Keratinocyte (primary cell): ENCODE measurements at regions not wholly inside any gene's neighbourhood (a gene's known extent, or its start where the extent isn't known, plus 50 kb on each side); places are given as distances from the start of the nearest gene placed in this dataset.
"Not testable (repeated sequence)": the region's sequence is repeated elsewhere in the genome, so short reads cannot be mapped to it uniquely, and the experiment has no call there.

Experiments
- DNase-seq: peaks from one replicate; pipeline ENCODE4 v3.0.0-alpha.2; 2011; ENCODE audit warnings: low read depth, missing footprints, low spot score
- FAIRE-seq: peaks from 2 replicates; lab custom pipeline; 2011; peaks lifted over from hg19 to GRCh38; lab: Jason Lieb, UNC
- H2AFZ ChIP-seq: 2 replicates; pipeline ENCODE4 v1.6.0; 2012; ENCODE audit warnings: low read length, control low read depth, inconsistent platforms; ENCODE audit not compliant: control insufficient read depth
- H3K27ac ChIP-seq: 2 replicates; pipeline ENCODE4 v1.5.1; 2011; ENCODE audit warnings: low read length; ENCODE audit not compliant: control insufficient read depth, insufficient read depth
- H3K27me3 ChIP-seq: 3 replicates; pipeline ENCODE4 v1.6.0; 2011; ENCODE audit warnings: low read length; ENCODE audit not compliant: control insufficient read depth, insufficient read depth; ENCODE audit errors: extremely low read depth
- H3K36me3 ChIP-seq, 2 experiments: 2 replicates in 1 of 2; 3 replicates in 1 of 2; pipeline ENCODE4 v1.5.1; 2011; ENCODE audit warnings: low read length in 2 of 2, mild to moderate bottlenecking in 1 of 2; ENCODE audit not compliant: control insufficient read depth in 2 of 2, insufficient read depth in 2 of 2; ENCODE audit errors: extremely low read depth in 1 of 2
- H3K4me1 ChIP-seq: 3 replicates; pipeline ENCODE4 v1.5.1; 2011; ENCODE audit warnings: low read length; ENCODE audit not compliant: control insufficient read depth, insufficient read depth; ENCODE audit errors: extremely low read depth
- H3K4me2 ChIP-seq: 3 replicates; pipeline ENCODE4 v1.6.0; 2011; ENCODE audit warnings: low read depth, low read length; ENCODE audit not compliant: control insufficient read depth, insufficient read depth; ENCODE audit errors: extremely low read depth
- H3K4me3 ChIP-seq, 3 experiments: fragments of 200-600 bp in 1 of 3; sonication (generic) in 1 of 3; 2 replicates in 2 of 3; 3 replicates in 1 of 3; pipeline ENCODE4 v1.5.1; 2011 to 2016; ENCODE audit warnings: low read length in 3 of 3, mild to moderate bottlenecking in 3 of 3, control low read depth in 2 of 3, inconsistent platforms in 1 of 3, low read depth in 1 of 3, mixed read lengths in 1 of 3, mixed run types in 1 of 3, moderate library complexity in 1 of 3; ENCODE audit not compliant: control insufficient read depth in 2 of 3, insufficient read depth in 2 of 3; ENCODE audit errors: extremely low read depth in 1 of 3
- H3K79me2 ChIP-seq: 2 replicates; pipeline ENCODE4 v1.6.0; 2012; ENCODE audit warnings: low read length; ENCODE audit not compliant: control insufficient read depth, insufficient read depth
- H3K9ac ChIP-seq: 3 replicates; pipeline ENCODE4 v1.6.0; 2011; ENCODE audit warnings: low read length; ENCODE audit not compliant: control insufficient read depth, insufficient read depth; ENCODE audit errors: extremely low read depth
- H3K9me1 ChIP-seq: 3 replicates; pipeline ENCODE4 v1.6.0; 2011; ENCODE audit warnings: low read length; ENCODE audit not compliant: control insufficient read depth, insufficient read depth; ENCODE audit errors: extremely low read depth
- H3K9me3 ChIP-seq: 2 replicates; pipeline ENCODE4 v1.5.1; 2012; ENCODE audit warnings: low read depth, low read length; ENCODE audit not compliant: control insufficient read depth
- H4K20me1 ChIP-seq: 3 replicates; pipeline ENCODE4 v1.6.0; 2011; ENCODE audit warnings: low read length; ENCODE audit not compliant: control insufficient read depth, insufficient read depth; ENCODE audit errors: extremely low read depth
- CTCF ChIP-seq, 3 experiments: IDR thresholded peaks in 1 of 3; conservative IDR thresholded peaks in 1 of 3; optimal IDR thresholded peaks in 1 of 3; 2 replicates in 2 of 3; 3 replicates in 1 of 3; pipeline versions ENCODE3 to v1.5.1; 2011; ENCODE audit warnings: low read length in 3 of 3, mild to moderate bottlenecking in 3 of 3, moderate library complexity in 2 of 3, control low read depth in 1 of 3, inconsistent platforms in 1 of 3; ENCODE audit not compliant: insufficient read depth in 2 of 3; ENCODE audit errors: extremely low read depth in 1 of 3
- EZH2 ChIP-seq: IDR thresholded peaks from one replicate; pipeline ENCODE4 v1.6.1; 2012; ENCODE audit warnings: inconsistent platforms, mild to moderate bottlenecking, low read length, moderate library complexity
- dilution Hi-C: fragments of 300-500 bp; cut with MboI; formaldehyde crosslinking; loops from one replicate; pipeline ENCODE4 v1.7.0; 2020; ENCODE audit warnings: low sequenced_read_pairs; ENCODE audit not compliant: extremely low pct_ligation_motif_present

- no peaks in the 10 kb centered on the region for H3K9me1 ChIP-seq
- H3K9ac ChIP-seq, result no peak overlapping the region
- no peak overlapping the region for H3K27ac ChIP-seq
- no peak for FAIRE-seq
- H3K9me3 ChIP-seq, result no peaks in the 10 kb centered on the region
- no peak for TF ChIP-seq EZH2
- TF ChIP-seq CTCF (optimal IDR thresholded peaks at IDR 0.05 in 1 of 3, IDR thresholded peaks at IDR 0.05 in 1 of 3, conservative IDR thresholded peaks at IDR 0.05 in 1 of 3; ENCODE audit: extremely low read depth in 1 of 3, insufficient read depth in 2 of 3, low read length in 3 of 3), result no peak
- dilution Hi-C loops, result no loop called here
- no peaks in the 10 kb centered on the region for H3K27me3 ChIP-seq
- no peaks in the 10 kb centered on the region for H3K4me1 ChIP-seq
- H4K20me1 ChIP-seq, result no peaks in the 10 kb centered on the region
- H3K36me3 ChIP-seq, result no peaks in the 10 kb centered on the region
- DNase-seq, result no peak
- H3K79me2 ChIP-seq, result no peaks in the 10 kb centered on the region
- no peak overlapping the region for H2AFZ ChIP-seq
- no peak overlapping the region for H3K4me3 ChIP-seq
- no peak overlapping the region for H3K4me2 ChIP-seq
Measured at GRCh38 chr11:123334925-123335324, 95.1 kb upstream of the GRAMD1B start.

- FAIRE-seq, H3K9ac ChIP-seq, DNase-seq, H3K36me3 ChIP-seq, H3K9me3 ChIP-seq, H3K27me3 ChIP-seq, dilution Hi-C loops, H3K4me1 ChIP-seq, H3K4me3 ChIP-seq, H3K27ac ChIP-seq, H4K20me1 ChIP-seq, H3K79me2 ChIP-seq, H2AFZ ChIP-seq, H3K4me2 ChIP-seq, H3K9me1 ChIP-seq: not testable (repeated sequence)
Measured at GRCh38 chr11:123332577-123332976, 97.5 kb upstream of the GRAMD1B start.

GRCh38 chr11:123330948-123331347, 99.1 kb upstream of the GRAMD1B start:
- no peak overlapping the region for H3K9ac ChIP-seq
- no peak overlapping the region for H3K27ac ChIP-seq
- no peaks in the 10 kb centered on the region for H3K36me3 ChIP-seq
- H3K9me3 ChIP-seq, result no peaks in the 10 kb centered on the region
- no peaks in the 10 kb centered on the region for H4K20me1 ChIP-seq
- H3K4me1 ChIP-seq, result no peaks in the 10 kb centered on the region
- DNase-seq (no peak), FAIRE-seq (no peak)
- no peak for TF ChIP-seq EZH2
- TF ChIP-seq CTCF (optimal IDR thresholded peaks at IDR 0.05 in 1 of 3, IDR thresholded peaks at IDR 0.05 in 1 of 3, conservative IDR thresholded peaks at IDR 0.05 in 1 of 3; ENCODE audit: extremely low read depth in 1 of 3, insufficient read depth in 2 of 3, low read length in 3 of 3), result no peak
- H3K4me2 ChIP-seq, result no peak overlapping the region
- H3K27me3 ChIP-seq, result peaks cover 3% of the 10 kb centered on the region
- dilution Hi-C loops, result no loop called here
- no peak overlapping the region for H3K4me3 ChIP-seq
- H2AFZ ChIP-seq, result no peak overlapping the region
- H3K79me2 ChIP-seq, result no peaks in the 10 kb centered on the region
- no peaks in the 10 kb centered on the region for H3K9me1 ChIP-seq
